ENCODE measurements at regions not wholly inside any gene's neighbourhood (a gene's known extent, or its start where the extent isn't known, plus 50 kb on each side); places are given as distances from the start of the nearest gene placed in this dataset.

- H3K4ac ChIP-seq (ENCODE audit: low read depth in 1 of 2, low read length in 2 of 2), result no peak overlapping the region
- no peak for DNase-seq
- H3K9ac ChIP-seq (ENCODE audit: low read length), result no peak overlapping the region
- no peaks in the 10 kb centered on the region for H3K79me1 ChIP-seq (replicated peaks; ENCODE audit: low read length, poor library complexity, severe bottlenecking)
- no peak overlapping the region for H2BK15ac ChIP-seq (ENCODE audit: low read depth, poor library complexity, severe bottlenecking)
- H4K8ac ChIP-seq (ENCODE audit: low read length), result no peak overlapping the region
- H3K9me3 ChIP-seq (ENCODE audit: control insufficient read depth, low read length), result no peaks in the 10 kb centered on the region
- no peak overlapping the region for H2AFZ ChIP-seq (ENCODE audit: low read depth, low read length)
- H3K14ac ChIP-seq (ENCODE audit: low read length in 2 of 2), result no peak overlapping the region
- H3K18ac ChIP-seq (ENCODE audit: low read depth in 1 of 2, low read length in 2 of 2), result no peak overlapping the region
- no peak overlapping the region for H2BK12ac ChIP-seq (ENCODE audit: low read length in 2 of 2)
- no peak overlapping the region for H2BK5ac ChIP-seq (ENCODE audit: low read depth, low read length, poor library complexity, severe bottlenecking)
- H3K27ac ChIP-seq (ENCODE audit: low read length, poor library complexity, severe bottlenecking), result no peak overlapping the region
- H3K27me3 ChIP-seq (ENCODE audit: control insufficient read depth in 1 of 2, insufficient read depth in 1 of 2, low read length in 2 of 2), result no peaks in the 10 kb centered on the region
- no peak overlapping the region for H3K4me2 ChIP-seq (ENCODE audit: low read length, poor library complexity, severe bottlenecking)
- no peak overlapping the region for H4K91ac ChIP-seq (ENCODE audit: low read length)
- no peaks in the 10 kb centered on the region for H3K36me3 ChIP-seq (ENCODE audit: control insufficient read depth in 1 of 2, insufficient read depth in 2 of 2, low read depth in 1 of 2, low read length in 2 of 2)
- no peak overlapping the region for H2AK5ac ChIP-seq (ENCODE audit: low read length, severe bottlenecking)
- H2BK120ac ChIP-seq (ENCODE audit: low read depth, low read length), result no peak overlapping the region
- H3K23ac ChIP-seq (ENCODE audit: low read length in 2 of 2), result no peak overlapping the region
- H3K4me1 ChIP-seq (ENCODE audit: control insufficient read depth, insufficient read depth, low read depth, low read length), result no peaks in the 10 kb centered on the region
- H3K4me3 ChIP-seq (ENCODE audit: insufficient read depth in 1 of 2, low read depth in 1 of 2, low read length in 2 of 2), result no peak overlapping the region
- no CpG with 5 or more reads among the region's 2 CpGs for WGBS
Observed at GRCh38 chr14:53569446-53569845, 387.2 kb downstream of the BMP4 start.

GRCh38 chr14:53567236-53567780, 389.3 kb downstream of the BMP4 start:
- Histone ChIP-seq H3K9ac (ENCODE audit: low read length) (no peak overlapping the region), H3K4ac (ENCODE audit: low read depth in 1 of 2, low read length in 2 of 2) (no peak overlapping the region), H3K79me1 (replicated peaks; ENCODE audit: low read length, poor library complexity, severe bottlenecking) (no peaks in the 10 kb centered on the region), H2BK12ac (ENCODE audit: low read length in 2 of 2) (no peak overlapping the region), H3K9me3 (ENCODE audit: control insufficient read depth, low read length) (peaks cover 5% of the 10 kb centered on the region), H4K8ac (ENCODE audit: low read length) (no peak overlapping the region), H2BK15ac (ENCODE audit: low read depth, poor library complexity, severe bottlenecking) (no peak overlapping the region), H3K23ac (ENCODE audit: low read length in 2 of 2) (no peak overlapping the region), H3K36me3 (ENCODE audit: control insufficient read depth in 1 of 2, insufficient read depth in 2 of 2, low read depth in 1 of 2, low read length in 2 of 2) (no peaks in the 10 kb centered on the region), H3K27me3 (ENCODE audit: control insufficient read depth in 1 of 2, insufficient read depth in 1 of 2, low read length in 2 of 2) (no peaks in the 10 kb centered on the region), H3K4me2 (ENCODE audit: low read length, poor library complexity, severe bottlenecking) (no peak overlapping the region), H3K4me1 (ENCODE audit: control insufficient read depth, insufficient read depth, low read depth, low read length) (no peaks in the 10 kb centered on the region), H2BK120ac (ENCODE audit: low read depth, low read length) (no peak overlapping the region), H3K14ac (ENCODE audit: low read length in 2 of 2) (no peak overlapping the region), H4K91ac (ENCODE audit: low read length) (no peak overlapping the region), H3K4me3 (ENCODE audit: insufficient read depth in 1 of 2, low read depth in 1 of 2, low read length in 2 of 2) (no peak overlapping the region), H3K27ac (ENCODE audit: low read length, poor library complexity, severe bottlenecking) (no peak overlapping the region), H2AK5ac (ENCODE audit: low read length, severe bottlenecking) (no peak overlapping the region), H2AFZ (ENCODE audit: low read depth, low read length) (no peak overlapping the region), H2BK5ac (ENCODE audit: low read depth, low read length, poor library complexity, severe bottlenecking) (no peak overlapping the region), H3K18ac (ENCODE audit: low read depth in 1 of 2, low read length in 2 of 2) (no peak overlapping the region)
- no peak for DNase-seq
- WGBS, result 96% methylated on average over 1 of the region's 3 CpGs

GRCh38 chr14:53564870-53565269, 391.8 kb downstream of the BMP4 start:
- Histone ChIP-seq H3K18ac (ENCODE audit: low read depth in 1 of 2, low read length in 2 of 2) (no peak overlapping the region), H3K36me3 (ENCODE audit: control insufficient read depth in 1 of 2, insufficient read depth in 2 of 2, low read depth in 1 of 2, low read length in 2 of 2) (no peaks in the 10 kb centered on the region), H3K4me3 (ENCODE audit: insufficient read depth in 1 of 2, low read depth in 1 of 2, low read length in 2 of 2) (no peak overlapping the region), H2BK5ac (ENCODE audit: low read depth, low read length, poor library complexity, severe bottlenecking) (no peak overlapping the region), H3K27ac (ENCODE audit: low read length, poor library complexity, severe bottlenecking) (no peak overlapping the region), H3K23ac (ENCODE audit: low read length in 2 of 2) (no peak overlapping the region), H3K14ac (ENCODE audit: low read length in 2 of 2) (no peak overlapping the region), H3K9ac (ENCODE audit: low read length) (no peak overlapping the region), H3K4me1 (ENCODE audit: control insufficient read depth, insufficient read depth, low read depth, low read length) (no peaks in the 10 kb centered on the region), H3K79me1 (replicated peaks; ENCODE audit: low read length, poor library complexity, severe bottlenecking) (no peaks in the 10 kb centered on the region), H3K9me3 (ENCODE audit: control insufficient read depth, low read length) (peaks cover 13% of the 10 kb centered on the region), H2AFZ (ENCODE audit: low read depth, low read length) (no peak overlapping the region), H3K4me2 (ENCODE audit: low read length, poor library complexity, severe bottlenecking) (no peak overlapping the region), H2AK5ac (ENCODE audit: low read length, severe bottlenecking) (no peak overlapping the region), H2BK15ac (ENCODE audit: low read depth, poor library complexity, severe bottlenecking) (no peak overlapping the region), H4K91ac (ENCODE audit: low read length) (no peak overlapping the region), H2BK120ac (ENCODE audit: low read depth, low read length) (no peak overlapping the region), H3K27me3 (ENCODE audit: control insufficient read depth in 1 of 2, insufficient read depth in 1 of 2, low read length in 2 of 2) (no peaks in the 10 kb centered on the region), H4K8ac (ENCODE audit: low read length) (no peak overlapping the region), H2BK12ac (ENCODE audit: low read length in 2 of 2) (no peak overlapping the region), H3K4ac (ENCODE audit: low read depth in 1 of 2, low read length in 2 of 2) (no peak overlapping the region)
- 88% methylated on average over 1 of the region's 1 CpG for WGBS
- DNase-seq, result no peak

GRCh38 chr14:53563628-53564027, 393.0 kb downstream of the BMP4 start:
- H2AFZ ChIP-seq (ENCODE audit: low read depth, low read length), result no peak overlapping the region
- peaks cover 13% of the 10 kb centered on the region for H3K9me3 ChIP-seq (ENCODE audit: control insufficient read depth, low read length)
- H4K91ac ChIP-seq (ENCODE audit: low read length), result no peak overlapping the region
- no peak overlapping the region for H3K18ac ChIP-seq (ENCODE audit: low read depth in 1 of 2, low read length in 2 of 2)
- H3K36me3 ChIP-seq (ENCODE audit: control insufficient read depth in 1 of 2, insufficient read depth in 2 of 2, low read depth in 1 of 2, low read length in 2 of 2), result no peaks in the 10 kb centered on the region
- no peak overlapping the region for H2BK5ac ChIP-seq (ENCODE audit: low read depth, low read length, poor library complexity, severe bottlenecking)
- H3K4me3 ChIP-seq (ENCODE audit: insufficient read depth in 1 of 2, low read depth in 1 of 2, low read length in 2 of 2), result no peak overlapping the region
- no peak overlapping the region for H4K8ac ChIP-seq (ENCODE audit: low read length)
- no peak overlapping the region for H3K27ac ChIP-seq (ENCODE audit: low read length, poor library complexity, severe bottlenecking)
- H3K27me3 ChIP-seq (ENCODE audit: control insufficient read depth in 1 of 2, insufficient read depth in 1 of 2, low read length in 2 of 2), result no peaks in the 10 kb centered on the region
- no peak overlapping the region for H3K14ac ChIP-seq (ENCODE audit: low read length in 2 of 2)
- H3K23ac ChIP-seq (ENCODE audit: low read length in 2 of 2), result no peak overlapping the region
- H3K4ac ChIP-seq (ENCODE audit: low read depth in 1 of 2, low read length in 2 of 2), result no peak overlapping the region
- no peak overlapping the region for H2BK120ac ChIP-seq (ENCODE audit: low read depth, low read length)
- no peaks in the 10 kb centered on the region for H3K4me1 ChIP-seq (ENCODE audit: control insufficient read depth, insufficient read depth, low read depth, low read length)
- H2BK15ac ChIP-seq (ENCODE audit: low read depth, poor library complexity, severe bottlenecking), result no peak overlapping the region
- H3K79me1 ChIP-seq (replicated peaks; ENCODE audit: low read length, poor library complexity, severe bottlenecking), result no peaks in the 10 kb centered on the region
- no peak overlapping the region for H2AK5ac ChIP-seq (ENCODE audit: low read length, severe bottlenecking)
- H2BK12ac ChIP-seq (ENCODE audit: low read length in 2 of 2), result no peak overlapping the region
- no peak for DNase-seq
- no peak overlapping the region for H3K4me2 ChIP-seq (ENCODE audit: low read length, poor library complexity, severe bottlenecking)
- H3K9ac ChIP-seq (ENCODE audit: low read length), result no peak overlapping the region
